ENCODE measurements at regions not wholly inside any gene's neighbourhood (a gene's known extent, or its start where the extent isn't known, plus 50 kb on each side); places are given as distances from the start of the nearest gene placed in this dataset.

DNA sequence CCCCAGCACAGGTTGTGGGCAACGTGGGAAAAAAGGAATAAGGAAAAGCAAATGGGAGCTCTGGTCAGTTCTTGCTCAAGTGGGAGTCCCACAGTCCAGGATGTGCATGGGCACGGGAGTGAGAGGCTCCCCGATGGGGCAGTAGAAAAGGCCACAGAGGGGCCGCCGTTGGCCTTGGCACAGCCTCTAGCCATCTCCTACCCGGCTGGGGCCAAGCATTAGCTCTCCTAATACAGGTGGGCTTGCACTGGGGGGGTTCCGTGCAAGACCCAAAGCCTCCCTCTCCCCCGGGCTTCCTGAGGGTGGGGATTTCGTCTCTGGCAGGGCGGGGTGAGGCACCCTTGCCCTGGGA, 212.2 kb upstream of the MVB12B start:
- Mint-ChIP-seq H3K4me1 (ENCODE audit: low read depth in 2 of 2) (no peaks in the 10 kb centered on the region), H3K27ac (no peak overlapping the region), H3K4me3 (no peak overlapping the region), H3K9me3 (no peaks in the 10 kb centered on the region), H3K27me3 (peaks cover 14 to 15% of the 10 kb centered on the region in 2 donors), H3K36me3 (no peaks in the 10 kb centered on the region)
- DNase-seq (ENCODE audit: low spot score): no peak
- ATAC-seq: no peak

DNA sequence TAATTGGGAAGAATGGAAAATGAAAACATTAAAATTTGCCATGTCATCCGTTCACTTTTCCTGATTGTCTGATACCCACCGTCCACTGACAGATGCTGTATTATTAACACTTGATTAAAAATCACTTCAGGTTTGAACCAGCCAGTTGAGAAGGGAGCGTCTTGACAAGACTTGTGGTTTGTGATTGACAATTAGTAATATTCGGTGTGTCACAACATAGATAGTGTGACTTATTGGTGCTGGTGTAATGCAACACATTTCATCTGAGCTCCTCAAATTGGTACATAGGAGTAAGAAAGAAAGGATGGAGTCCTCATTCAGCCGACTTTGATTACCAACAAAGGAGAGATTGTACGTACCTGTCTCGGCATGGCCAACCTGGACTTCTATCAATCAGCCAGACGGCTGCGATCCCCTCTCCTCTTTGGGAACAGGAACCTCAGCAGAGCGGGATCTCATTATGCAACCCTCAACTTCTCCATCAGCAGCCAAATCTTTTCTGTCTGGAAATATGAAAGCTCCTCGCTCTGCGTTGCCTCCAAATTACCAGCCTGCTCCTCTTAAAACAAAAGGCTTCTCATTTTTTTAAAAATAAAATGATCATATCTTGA, 211.7 kb upstream of the MVB12B start:
- Mint-ChIP-seq H3K27ac (no peak overlapping the region), H3K36me3 (no peaks in the 10 kb centered on the region), H3K9me3 (no peaks in the 10 kb centered on the region), H3K4me3 (no peak overlapping the region), H3K27me3 (peaks cover 14 to 16% of the 10 kb centered on the region in 2 donors), H3K4me1 (ENCODE audit: low read depth in 2 of 2) (no peaks in the 10 kb centered on the region)
- ATAC-seq: no peak
- no peak for DNase-seq (ENCODE audit: low spot score)

DNA sequence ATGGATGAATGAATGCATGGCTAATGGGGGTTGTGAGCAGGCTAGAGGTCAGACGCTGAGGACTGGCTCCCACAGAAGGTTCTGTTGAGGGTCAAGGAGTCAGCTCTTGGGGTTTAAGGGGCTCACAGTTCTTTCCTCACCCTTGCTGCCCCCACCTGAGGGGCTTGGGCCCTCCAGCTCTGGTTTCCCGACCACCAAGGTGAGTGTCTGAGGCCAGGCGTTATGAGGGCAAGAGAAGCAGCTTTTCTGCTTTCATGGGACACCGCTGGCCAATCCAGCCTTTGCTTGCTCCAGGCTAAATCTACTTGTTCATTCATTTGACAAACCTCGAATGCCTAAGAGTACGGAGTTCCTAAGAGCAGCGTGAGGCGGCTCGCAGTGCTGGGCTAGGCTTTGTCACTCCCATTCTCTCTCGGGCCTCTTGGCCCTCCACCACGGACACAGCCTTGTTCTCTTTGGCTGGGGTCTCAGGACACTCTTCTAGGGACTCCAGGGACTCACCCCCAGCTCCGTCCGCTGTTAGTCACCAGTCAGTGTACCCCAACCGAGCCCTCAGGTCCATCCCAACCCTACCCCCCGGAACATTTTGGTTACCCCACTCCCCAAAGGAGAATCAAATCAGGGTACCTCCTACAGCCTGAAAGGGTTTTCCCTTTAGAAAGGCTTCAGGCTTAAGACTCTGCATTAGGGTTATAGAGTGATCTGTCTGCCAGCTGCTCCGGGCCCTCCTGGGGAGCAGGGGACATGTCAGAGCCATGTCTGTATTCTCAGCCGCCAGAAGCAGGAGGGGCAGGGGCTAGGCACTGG, 210.1 kb upstream of the MVB12B start:
- Mint-ChIP-seq H3K27me3 (peaks cover 23 to 24% of the 10 kb centered on the region in 2 donors), H3K4me3 (no peak overlapping the region), H3K4me1 (ENCODE audit: low read depth in 2 of 2) (no peaks in the 10 kb centered on the region), H3K27ac (no peak overlapping the region), H3K36me3 (no peaks in the 10 kb centered on the region), H3K9me3 (no peaks in the 10 kb centered on the region)
- ATAC-seq (peak in 1 of 2 donors; percentile 36), DNase-seq (ENCODE audit: low spot score) (no peak)

GRCh38 chr9:126117158-126117425, 209.5 kb upstream of the MVB12B start:
- no peak overlapping the region for H3K27ac Mint-ChIP-seq

GRCh38 chr9:126117631-126118030, 209.0 kb upstream of the MVB12B start:
- DNase-seq (ENCODE audit: low spot score): no peak
- H3K4me3 Mint-ChIP-seq: no peak overlapping the region
- ATAC-seq: no peak

More at GRCh38 chr9:126117158-126117425, 209.5 kb upstream of the MVB12B start:
- Mint-ChIP-seq H3K36me3 (no peaks in the 10 kb centered on the region), H3K9me3 (no peaks in the 10 kb centered on the region), H3K4me1 (ENCODE audit: low read depth in 2 of 2) (no peaks in the 10 kb centered on the region), H3K27me3 (peaks cover 23 to 25% of the 10 kb centered on the region in 2 donors), H3K4me3 (no peak overlapping the region)
- no peak for DNase-seq (ENCODE audit: low spot score)
- ATAC-seq: no peak

DNA sequence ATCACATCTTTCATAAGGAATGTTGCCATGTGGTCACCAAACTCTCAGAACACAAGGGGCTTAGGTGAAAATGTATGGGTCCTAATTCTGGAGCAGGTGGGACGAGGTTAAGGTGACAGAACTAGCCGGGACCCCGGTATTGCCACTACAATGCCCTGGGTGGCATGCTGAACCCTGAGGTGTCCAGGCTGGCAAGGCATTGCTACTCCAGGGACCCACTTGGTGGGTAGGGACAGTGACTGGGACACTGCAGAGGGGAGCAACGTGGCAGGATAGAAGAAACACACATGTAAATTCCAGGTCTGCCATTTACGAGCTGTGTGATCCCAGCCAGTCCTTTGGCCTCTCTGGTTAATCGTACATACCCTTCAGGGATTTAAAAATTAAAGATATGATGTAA, 206.9 kb upstream of the MVB12B start:
- Mint-ChIP-seq H3K36me3 (no peaks in the 10 kb centered on the region), H3K27me3 (peaks cover 28 to 37% of the 10 kb centered on the region in 2 donors), H3K4me1 (ENCODE audit: low read depth in 2 of 2) (no peaks in the 10 kb centered on the region), H3K4me3 (no peak overlapping the region), H3K27ac (no peak overlapping the region), H3K9me3 (no peaks in the 10 kb centered on the region)
- ATAC-seq: peak in 1 of 2 donors; percentile 49
- no peak for DNase-seq (ENCODE audit: low spot score)

More at GRCh38 chr9:126117631-126118030, 209.0 kb upstream of the MVB12B start:
- H3K36me3 Mint-ChIP-seq: no peaks in the 10 kb centered on the region
- no peaks in the 10 kb centered on the region for H3K4me1 Mint-ChIP-seq (ENCODE audit: low read depth in 2 of 2)
- H3K9me3 Mint-ChIP-seq: no peaks in the 10 kb centered on the region
- H3K27ac Mint-ChIP-seq: no peak overlapping the region
- H3K27me3 Mint-ChIP-seq: peaks cover 25 to 28% of the 10 kb centered on the region in 2 donors

- H3K9me3 Mint-ChIP-seq: no peaks in the 10 kb centered on the region
- H3K4me3 Mint-ChIP-seq: no peak overlapping the region
- no peaks in the 10 kb centered on the region for H3K4me1 Mint-ChIP-seq (ENCODE audit: low read depth in 2 of 2)
- H3K36me3 Mint-ChIP-seq: no peaks in the 10 kb centered on the region
- H3K27me3 Mint-ChIP-seq: peaks cover 27 to 54% of the 10 kb centered on the region in 2 donors
- no peak overlapping the region for H3K27ac Mint-ChIP-seq
- peak; percentile 25 to 37 for ATAC-seq
- DNase-seq (ENCODE audit: low spot score): no peak
Observed at GRCh38 chr9:126122901-126123616, 203.6 kb upstream of the MVB12B start.

DNA sequence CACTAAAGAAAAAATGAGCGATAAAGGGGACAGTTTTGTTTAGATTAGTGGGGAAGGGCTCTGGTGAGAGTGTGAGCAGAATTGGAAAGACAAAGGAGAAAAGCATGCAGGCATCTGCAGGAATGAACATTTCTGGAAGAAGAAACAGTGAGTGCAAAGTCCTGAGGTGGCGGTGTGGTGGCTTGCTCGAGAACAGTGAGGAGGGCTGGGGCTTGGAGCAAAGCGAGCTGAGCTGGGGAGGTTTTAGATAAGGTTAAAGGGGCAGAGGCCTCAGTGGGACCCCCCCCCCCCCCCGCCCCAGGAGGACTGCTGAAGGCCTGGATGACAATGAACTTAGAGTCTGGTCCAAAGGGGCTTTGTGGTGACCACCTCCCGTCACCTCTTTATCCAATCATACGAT, 202.7 kb upstream of the MVB12B start:
- DNase-seq (ENCODE audit: low spot score): no peak
- no peak overlapping the region for H3K27ac Mint-ChIP-seq
- H3K36me3 Mint-ChIP-seq: no peaks in the 10 kb centered on the region
- no peaks in the 10 kb centered on the region for H3K4me1 Mint-ChIP-seq (ENCODE audit: low read depth in 2 of 2)
- H3K4me3 Mint-ChIP-seq: no peak overlapping the region
- no peaks in the 10 kb centered on the region for H3K9me3 Mint-ChIP-seq
- no peak for ATAC-seq
- H3K27me3 Mint-ChIP-seq: peaks cover 30 to 58% of the 10 kb centered on the region in 2 donors

DNA sequence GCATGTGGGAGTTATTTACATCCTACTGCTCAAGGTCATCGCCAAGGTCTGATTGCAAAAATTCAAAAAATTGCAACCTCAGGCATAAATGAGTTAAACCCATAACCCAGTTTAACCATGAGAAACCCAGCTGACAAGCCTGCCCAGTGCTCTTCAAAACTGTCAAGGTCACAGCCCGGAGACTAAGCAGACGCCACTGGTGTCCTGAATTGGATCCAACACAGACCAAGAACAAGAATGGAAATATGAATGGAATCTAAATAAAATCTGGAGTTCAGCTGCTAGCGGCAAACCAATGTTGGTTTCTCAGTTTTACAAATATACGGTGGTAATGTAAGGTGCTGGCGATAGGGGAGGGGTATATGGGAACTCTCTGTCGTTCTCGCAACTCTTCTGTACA, 201.5 kb upstream of the MVB12B start:
- H3K36me3 Mint-ChIP-seq: no peaks in the 10 kb centered on the region
- H3K4me3 Mint-ChIP-seq: no peak overlapping the region
- no peaks in the 10 kb centered on the region for H3K9me3 Mint-ChIP-seq
- DNase-seq (ENCODE audit: low spot score): no peak
- no peak for ATAC-seq
- H3K27me3 Mint-ChIP-seq: peaks cover 27 to 63% of the 10 kb centered on the region in 2 donors
- no peaks in the 10 kb centered on the region for H3K4me1 Mint-ChIP-seq (ENCODE audit: low read depth in 2 of 2)
- H3K27ac Mint-ChIP-seq: no peak overlapping the region

- H3K9me3 Mint-ChIP-seq: no peaks in the 10 kb centered on the region
- ATAC-seq (no peak), DNase-seq (ENCODE audit: low spot score) (no peak)
- no peaks in the 10 kb centered on the region for H3K4me1 Mint-ChIP-seq (ENCODE audit: low read depth in 2 of 2)
- no peak overlapping the region for H3K27ac Mint-ChIP-seq
- no peak overlapping the region for H3K4me3 Mint-ChIP-seq
- H3K36me3 Mint-ChIP-seq: no peaks in the 10 kb centered on the region
- peaks cover 25 to 60% of the 10 kb centered on the region in 2 donors for H3K27me3 Mint-ChIP-seq
Observed at GRCh38 chr9:126125577-126125976, 201.1 kb upstream of the MVB12B start.

DNA sequence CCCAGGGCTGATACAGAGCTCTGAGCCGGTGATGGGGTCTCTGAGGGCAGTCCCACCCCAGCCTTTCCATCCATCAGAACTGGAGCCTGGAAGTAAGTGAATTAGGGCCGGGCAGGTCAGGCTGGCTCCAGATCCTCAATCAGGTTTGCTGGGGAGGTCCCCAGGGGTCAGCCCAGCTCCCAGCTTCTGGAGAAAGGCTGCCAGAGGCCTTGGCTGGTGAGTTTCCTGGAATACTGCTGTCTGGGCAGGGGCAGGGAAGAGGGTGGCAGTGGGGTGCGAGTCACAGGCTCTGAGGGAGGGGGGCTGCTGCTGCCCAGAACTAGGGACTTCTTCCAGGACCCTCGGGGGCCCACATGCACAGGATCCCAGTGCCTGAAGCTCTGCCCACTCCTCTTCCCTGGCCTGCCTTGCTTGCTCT, 200.6 kb upstream of the MVB12B start:
- H3K9me3 Mint-ChIP-seq: no peaks in the 10 kb centered on the region
- DNase-seq (ENCODE audit: low spot score) (no peak), ATAC-seq (no peak)
- no peaks in the 10 kb centered on the region for H3K36me3 Mint-ChIP-seq
- no peak overlapping the region for H3K27ac Mint-ChIP-seq
- H3K4me3 Mint-ChIP-seq: no peak overlapping the region
- H3K4me1 Mint-ChIP-seq (ENCODE audit: low read depth in 2 of 2): no peaks in the 10 kb centered on the region
- H3K27me3 Mint-ChIP-seq: peaks cover 27 to 62% of the 10 kb centered on the region in 2 donors

DNA sequence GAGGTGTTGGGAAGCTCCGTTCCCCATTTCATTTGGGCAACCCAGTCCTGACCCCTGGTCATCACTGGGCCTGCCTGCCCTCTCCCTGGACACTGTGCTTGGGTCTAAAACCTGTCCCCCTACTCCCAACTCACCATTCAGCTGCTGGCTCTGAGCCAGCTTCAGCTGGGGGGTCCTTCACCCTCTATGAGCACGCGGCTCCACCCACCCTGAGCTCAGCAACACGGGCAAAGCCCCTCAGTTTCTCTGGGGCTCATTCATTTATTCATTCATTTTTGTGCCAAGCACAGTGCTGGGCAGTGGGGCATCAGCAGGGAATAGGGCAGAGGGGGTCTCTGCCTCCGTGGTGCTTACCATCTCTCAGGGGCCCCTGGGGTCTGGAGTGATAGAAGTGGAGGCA, 199.8 kb upstream of the MVB12B start:
- DNase-seq (ENCODE audit: low spot score) (peak; percentile 35), ATAC-seq (no peak)
- no peaks in the 10 kb centered on the region for H3K9me3 Mint-ChIP-seq
- H3K27me3 Mint-ChIP-seq: peaks cover 30 to 65% of the 10 kb centered on the region in 2 donors
- H3K4me1 Mint-ChIP-seq (ENCODE audit: low read depth in 2 of 2): no peaks in the 10 kb centered on the region
- no peaks in the 10 kb centered on the region for H3K36me3 Mint-ChIP-seq
- no peak overlapping the region for H3K4me3 Mint-ChIP-seq
- H3K27ac Mint-ChIP-seq: no peak overlapping the region

- Mint-ChIP-seq H3K4me3 (no peak overlapping the region), H3K36me3 (no peaks in the 10 kb centered on the region), H3K9me3 (peaks cover under 1% of the 10 kb centered on the region), H3K27ac (no peak overlapping the region), H3K4me1 (ENCODE audit: low read depth in 2 of 2) (no peaks in the 10 kb centered on the region), H3K27me3 (peaks cover 32 to 66% of the 10 kb centered on the region in 2 donors)
- ATAC-seq: no peak
- DNase-seq (ENCODE audit: low spot score): peak; percentile 26
Observed at GRCh38 chr9:126127591-126127990, 199.0 kb upstream of the MVB12B start.

- Mint-ChIP-seq H3K27me3 (peaks cover 33 to 66% of the 10 kb centered on the region in 2 donors), H3K36me3 (no peaks in the 10 kb centered on the region), H3K4me3 (no peak overlapping the region), H3K27ac (no peak overlapping the region), H3K4me1 (ENCODE audit: low read depth in 2 of 2) (no peaks in the 10 kb centered on the region), H3K9me3 (peaks cover 3% of the 10 kb centered on the region)
- ATAC-seq: no peak
- DNase-seq (ENCODE audit: low spot score): no peak
Observed at GRCh38 chr9:126128494-126129142, 198.0 kb upstream of the MVB12B start.

All from natural killer cell treated with Interleukin-12 subunit alpha and Interleukin-12 subunit beta and Interleukin-15 and Interleukin-18, amount 100 ng/mL, for 72 hours (primary cell).